DOHH2 (cell line): ENCODE measurements at regions not wholly inside any gene's neighbourhood (a gene's known extent, or its start where the extent isn't known, plus 50 kb on each side); places are given as distances from the start of the nearest gene placed in this dataset.
"Not testable (repeated sequence)": the region's sequence is repeated elsewhere in the genome, so short reads cannot be mapped to it uniquely, and the experiment has no call there.

Source experiments
- H3F3A ChIP-seq: fragments of 200-600 bp; sonication (generic), shearing (Covaris generic); 2 replicates; pipeline ENCODE4 v1.6.0; 2016; ENCODE audit warnings: antibody characterized with exemption, mild to moderate bottlenecking; ENCODE audit not compliant: control insufficient read depth, insufficient read depth
- H3K27ac ChIP-seq: fragments of 200-600 bp; sonication (generic); 2 replicates; pipeline ENCODE4 v1.5.1; 2014; ENCODE audit warnings: low read depth, mild to moderate bottlenecking, low read length, moderate library complexity
- H3K27me3 ChIP-seq: fragments of 200-600 bp; sonication (generic); 2 replicates; pipeline ENCODE4 v1.6.1; 2014; ENCODE audit warnings: mild to moderate bottlenecking, low read length, mixed read lengths; ENCODE audit not compliant: control insufficient read depth
- H3K36me3 ChIP-seq: fragments of 200-600 bp; sonication (generic); 2 replicates; pipeline ENCODE4 v1.6.1; 2014; ENCODE audit warnings: mild to moderate bottlenecking, low read length, moderate library complexity, mixed read lengths; ENCODE audit not compliant: control insufficient read depth
- H3K4me1 ChIP-seq: fragments of 200-600 bp; sonication (generic); 2 replicates; pipeline ENCODE4 v1.6.1; 2014; ENCODE audit warnings: mild to moderate bottlenecking, low read length, mixed read lengths; ENCODE audit not compliant: control insufficient read depth
- H3K4me2 ChIP-seq: fragments of 200-600 bp; sonication (generic); 2 replicates; pipeline ENCODE4 v1.6.0; 2014; ENCODE audit warnings: mild to moderate bottlenecking, low read length, moderate library complexity
- H3K4me3 ChIP-seq: fragments of 200-600 bp; sonication (generic); 2 replicates; pipeline ENCODE4 v1.5.1; 2014; ENCODE audit warnings: mild to moderate bottlenecking, low read length, mixed read lengths
- H3K79me2 ChIP-seq: fragments of 200-600 bp; sonication (generic); 2 replicates; pipeline ENCODE4 v1.6.1; 2014; ENCODE audit warnings: mild to moderate bottlenecking, low read length, mixed read lengths; ENCODE audit not compliant: control insufficient read depth
- H3K9me2 ChIP-seq: fragments of 200-600 bp; sonication (generic); replicated peaks from 2 replicates; pipeline ENCODE4 v1.6.1; 2014; ENCODE audit warnings: mild to moderate bottlenecking, low read length, mixed read lengths; ENCODE audit not compliant: control insufficient read depth
- H3K9me3 ChIP-seq: fragments of 200-600 bp; sonication (generic); 2 replicates; pipeline ENCODE4 v1.6.1; 2014; ENCODE audit warnings: antibody characterized with exemption, low read length, mixed read lengths; ENCODE audit not compliant: control insufficient read depth, insufficient read depth
- H4K20me1 ChIP-seq: fragments of 200-600 bp; sonication (generic); 2 replicates; pipeline ENCODE4 v1.6.0; 2014; ENCODE audit warnings: low read depth, mild to moderate bottlenecking, antibody characterized with exemption, low read length, moderate library complexity; ENCODE audit not compliant: control insufficient read depth, insufficient read depth
- EZH2phosphoT487 ChIP-seq: fragments of 200-600 bp; sonication (generic); IDR thresholded peaks from 2 replicates; pipeline ENCODE4 v1.6.1; 2017; ENCODE audit warnings: borderline replicate concordance, mild to moderate bottlenecking, antibody characterized with exemption, low read length, moderate library complexity, mixed read lengths
- TF ChIP-seq, protein P1 (sequence below): fragments of 200-600 bp; sonication (generic); IDR thresholded peaks from one replicate; pipeline ENCODE4 v1.5.1; 2014; ENCODE audit warnings: antibody characterized with exemption, mild to moderate bottlenecking, low read depth, low read length; ENCODE audit not compliant: poor library complexity, severe bottlenecking

DNA sequence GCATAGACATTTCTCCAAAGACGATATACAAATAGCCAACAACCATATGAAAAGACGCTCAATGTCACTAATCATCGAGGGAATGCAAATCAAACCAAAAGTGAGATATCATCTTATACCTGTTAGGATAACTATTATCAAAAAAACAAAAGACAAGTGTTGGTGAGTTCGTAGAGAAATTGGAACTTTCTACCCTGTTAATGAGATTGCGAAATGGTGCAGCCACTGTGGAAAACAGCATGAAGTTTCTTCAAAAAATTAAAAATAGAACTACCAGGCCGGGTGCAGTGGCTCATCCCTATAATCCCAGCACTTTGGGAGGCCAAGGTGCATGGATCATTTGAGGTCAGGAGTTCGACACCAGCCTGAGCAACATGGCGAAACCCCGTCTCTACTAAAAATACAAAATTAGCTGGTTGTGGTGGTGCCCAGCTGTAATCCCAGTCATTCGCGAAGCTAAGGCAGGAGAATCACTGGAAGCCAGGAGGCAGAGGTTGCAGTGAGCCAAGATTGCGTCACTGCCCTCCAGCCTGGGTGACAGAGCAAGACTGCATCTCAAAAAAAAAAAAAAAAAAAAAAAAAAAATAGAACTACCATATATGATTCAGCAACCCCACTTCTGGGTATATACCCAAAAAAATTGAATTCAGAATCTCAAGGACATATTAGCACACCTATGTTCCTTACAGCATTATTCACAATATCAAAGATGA, 170.0 kb upstream of the ZNF184 start:
- Histone ChIP-seq H3K36me3 (no peaks in the 10 kb centered on the region), H3K27me3 (no peaks in the 10 kb centered on the region), H3F3A (no peaks in the 10 kb centered on the region), H3K4me1 (no peaks in the 10 kb centered on the region), H3K9me2 (no peaks in the 10 kb centered on the region), H3K4me2 (no peak overlapping the region), H3K27ac (no peak overlapping the region), H3K4me3 (no peak overlapping the region), H3K79me2 (no peaks in the 10 kb centered on the region), H3K9me3 (no peaks in the 10 kb centered on the region), H4K20me1 (no peaks in the 10 kb centered on the region)
- TF ChIP-seq EZH2phosphoT487: no peak
- TF ChIP-seq, protein P1, sequence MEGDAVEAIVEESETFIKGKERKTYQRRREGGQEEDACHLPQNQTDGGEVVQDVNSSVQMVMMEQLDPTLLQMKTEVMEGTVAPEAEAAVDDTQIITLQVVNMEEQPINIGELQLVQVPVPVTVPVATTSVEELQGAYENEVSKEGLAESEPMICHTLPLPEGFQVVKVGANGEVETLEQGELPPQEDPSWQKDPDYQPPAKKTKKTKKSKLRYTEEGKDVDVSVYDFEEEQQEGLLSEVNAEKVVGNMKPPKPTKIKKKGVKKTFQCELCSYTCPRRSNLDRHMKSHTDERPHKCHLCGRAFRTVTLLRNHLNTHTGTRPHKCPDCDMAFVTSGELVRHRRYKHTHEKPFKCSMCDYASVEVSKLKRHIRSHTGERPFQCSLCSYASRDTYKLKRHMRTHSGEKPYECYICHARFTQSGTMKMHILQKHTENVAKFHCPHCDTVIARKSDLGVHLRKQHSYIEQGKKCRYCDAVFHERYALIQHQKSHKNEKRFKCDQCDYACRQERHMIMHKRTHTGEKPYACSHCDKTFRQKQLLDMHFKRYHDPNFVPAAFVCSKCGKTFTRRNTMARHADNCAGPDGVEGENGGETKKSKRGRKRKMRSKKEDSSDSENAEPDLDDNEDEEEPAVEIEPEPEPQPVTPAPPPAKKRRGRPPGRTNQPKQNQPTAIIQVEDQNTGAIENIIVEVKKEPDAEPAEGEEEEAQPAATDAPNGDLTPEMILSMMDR: no peak

- H3K79me2 ChIP-seq, H3K27ac ChIP-seq, H3K9me2 ChIP-seq, H3K4me1 ChIP-seq, H3F3A ChIP-seq, H4K20me1 ChIP-seq, H3K36me3 ChIP-seq, H3K4me2 ChIP-seq, H3K4me3 ChIP-seq: not testable (repeated sequence)
- Histone ChIP-seq H3K27me3 (peaks cover 23% of the 10 kb centered on the region), H3K9me3 (peaks cover 13% of the 10 kb centered on the region)
These were observed 163.0 kb upstream of the ZNF184 start for GRCh38 chr6:27635886-27636285.

DNA sequence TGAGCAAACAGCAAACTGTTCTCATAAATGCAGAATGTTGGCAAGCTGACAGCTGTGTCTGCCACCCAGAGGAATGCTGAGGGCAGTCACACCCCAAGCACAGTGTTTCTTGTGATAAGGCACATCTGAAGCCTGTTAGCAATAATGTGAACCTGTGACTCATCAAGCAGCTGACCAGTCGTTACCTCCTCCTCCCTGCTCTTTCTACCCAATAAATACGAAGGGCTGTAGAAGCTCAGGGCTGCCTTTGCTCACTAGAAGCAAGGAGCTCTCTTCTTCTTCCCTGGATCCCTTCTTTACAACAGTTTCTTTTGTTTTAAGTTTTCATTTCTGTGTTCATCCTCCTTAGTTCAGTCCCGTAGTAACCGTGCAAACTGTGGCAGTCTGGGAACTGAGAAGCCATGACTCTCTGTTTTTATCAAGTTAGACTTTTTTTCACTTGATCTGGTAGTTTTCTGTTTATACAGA, 160.3 kb upstream of the ZNF184 start:
- H3K4me3 ChIP-seq, H3K27ac ChIP-seq, H3K4me2 ChIP-seq, H3K79me2 ChIP-seq, H4K20me1 ChIP-seq, H3K9me2 ChIP-seq, H3F3A ChIP-seq, H3K36me3 ChIP-seq, H3K4me1 ChIP-seq: not testable (repeated sequence)
- Histone ChIP-seq H3K27me3 (peaks cover 33% of the 10 kb centered on the region), H3K9me3 (peaks cover 13% of the 10 kb centered on the region)

DNA sequence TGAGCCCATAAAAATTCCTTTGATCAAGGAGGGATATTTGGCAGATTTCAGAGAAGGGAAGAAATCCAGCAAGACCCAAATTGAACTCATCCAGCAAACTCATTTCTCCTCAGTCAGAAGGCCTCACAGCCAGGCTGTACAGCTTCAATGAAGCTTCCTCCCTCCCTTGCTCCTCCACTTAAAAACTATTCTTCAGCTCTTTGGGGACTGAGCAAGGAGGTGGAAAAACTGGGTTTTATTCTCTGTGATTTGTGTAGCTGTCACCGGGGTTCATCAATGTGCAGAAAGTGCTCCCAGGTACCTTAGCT, 158.7 kb upstream of the ZNF184 start:
- no peak overlapping the region for H3K27ac ChIP-seq
- H3K79me2 ChIP-seq: no peaks in the 10 kb centered on the region
- no peaks in the 10 kb centered on the region for H3K9me2 ChIP-seq
- peak overlapping the region; percentile 62; the same call in 1 of the 2 replicates for H3K4me3 ChIP-seq
- TF ChIP-seq, protein P1: no peak
- no peak for TF ChIP-seq EZH2phosphoT487
- peaks cover 13% of the 10 kb centered on the region for H3K9me3 ChIP-seq
- H3F3A ChIP-seq: no peaks in the 10 kb centered on the region
- H3K27me3 ChIP-seq: peaks cover 33% of the 10 kb centered on the region
- H3K4me2 ChIP-seq: peak overlapping the region; percentile 51; the same call in 1 of the 2 replicates
- H4K20me1 ChIP-seq: no peaks in the 10 kb centered on the region
- H3K36me3 ChIP-seq: no peaks in the 10 kb centered on the region
- H3K4me1 ChIP-seq: no peaks in the 10 kb centered on the region
